ENCODE measurements at regions not wholly inside any gene's neighbourhood (a gene's known extent, or its start where the extent isn't known, plus 50 kb on each side); places are given as distances from the start of the nearest gene placed in this dataset.

DNA sequence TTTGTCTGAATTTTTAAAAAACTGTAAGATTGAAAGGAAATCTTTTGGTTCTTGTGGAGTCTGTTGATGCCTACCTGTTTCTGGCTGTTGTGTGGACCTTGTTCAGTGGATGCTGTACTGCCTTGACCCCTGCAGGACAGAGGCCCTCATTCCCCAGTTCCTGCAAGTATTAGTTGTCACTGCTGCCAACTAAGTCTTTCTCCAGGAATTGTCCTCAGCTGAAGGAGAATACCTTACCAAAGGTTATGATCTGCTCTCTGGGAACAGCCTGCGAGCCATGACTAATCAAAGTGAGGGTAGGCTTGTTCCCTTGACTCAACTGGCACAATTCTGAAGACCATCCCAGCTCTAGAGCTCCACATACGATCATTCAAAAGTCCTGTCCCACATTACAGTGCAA is 145.3 kb upstream of the FST start:
- intact Hi-C loops (cut with DNase I): no loop called here
- no peak for ATAC-seq
- no peaks in the 10 kb centered on the region for H3K4me1 ChIP-seq
- DNase-seq: no peak
- TF ChIP-seq, protein P1, sequence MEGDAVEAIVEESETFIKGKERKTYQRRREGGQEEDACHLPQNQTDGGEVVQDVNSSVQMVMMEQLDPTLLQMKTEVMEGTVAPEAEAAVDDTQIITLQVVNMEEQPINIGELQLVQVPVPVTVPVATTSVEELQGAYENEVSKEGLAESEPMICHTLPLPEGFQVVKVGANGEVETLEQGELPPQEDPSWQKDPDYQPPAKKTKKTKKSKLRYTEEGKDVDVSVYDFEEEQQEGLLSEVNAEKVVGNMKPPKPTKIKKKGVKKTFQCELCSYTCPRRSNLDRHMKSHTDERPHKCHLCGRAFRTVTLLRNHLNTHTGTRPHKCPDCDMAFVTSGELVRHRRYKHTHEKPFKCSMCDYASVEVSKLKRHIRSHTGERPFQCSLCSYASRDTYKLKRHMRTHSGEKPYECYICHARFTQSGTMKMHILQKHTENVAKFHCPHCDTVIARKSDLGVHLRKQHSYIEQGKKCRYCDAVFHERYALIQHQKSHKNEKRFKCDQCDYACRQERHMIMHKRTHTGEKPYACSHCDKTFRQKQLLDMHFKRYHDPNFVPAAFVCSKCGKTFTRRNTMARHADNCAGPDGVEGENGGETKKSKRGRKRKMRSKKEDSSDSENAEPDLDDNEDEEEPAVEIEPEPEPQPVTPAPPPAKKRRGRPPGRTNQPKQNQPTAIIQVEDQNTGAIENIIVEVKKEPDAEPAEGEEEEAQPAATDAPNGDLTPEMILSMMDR (IDR thresholded peaks at IDR 0.05): no peak
- 80 to 87% methylated on average over 2 of the region's 2 CpGs for WGBS, 2 donors
- no peaks in the 10 kb centered on the region for H3K36me3 ChIP-seq
- no peaks in the 10 kb centered on the region for H3K27me3 ChIP-seq
- H3K27ac ChIP-seq: no peak overlapping the region
- peaks cover 0 to 2% (median 0%) of the 10 kb centered on the region in 11 donors for H3K9me3 ChIP-seq
- no peak overlapping the region for H3K4me3 ChIP-seq

- Histone ChIP-seq H3K4me3 (no peak overlapping the region), H3K27me3 (no peaks in the 10 kb centered on the region), H3K27ac (no peak overlapping the region), H3K9me3 (peaks cover 0 to 2% (median 0%) of the 10 kb centered on the region in 11 donors), H3K4me1 (no peaks in the 10 kb centered on the region), H3K36me3 (no peaks in the 10 kb centered on the region)
- no peak for ATAC-seq
- DNase-seq: no peak
- WGBS, 2 donors: 89 to 100% methylated on average over 1 of the region's 1 CpG
- TF ChIP-seq, protein P1 (IDR thresholded peaks at IDR 0.05): no peak
- intact Hi-C loops (cut with DNase I): no loop called here
Measured at GRCh38 chr5:53337827-53338226, 142.6 kb upstream of the FST start.

DNA sequence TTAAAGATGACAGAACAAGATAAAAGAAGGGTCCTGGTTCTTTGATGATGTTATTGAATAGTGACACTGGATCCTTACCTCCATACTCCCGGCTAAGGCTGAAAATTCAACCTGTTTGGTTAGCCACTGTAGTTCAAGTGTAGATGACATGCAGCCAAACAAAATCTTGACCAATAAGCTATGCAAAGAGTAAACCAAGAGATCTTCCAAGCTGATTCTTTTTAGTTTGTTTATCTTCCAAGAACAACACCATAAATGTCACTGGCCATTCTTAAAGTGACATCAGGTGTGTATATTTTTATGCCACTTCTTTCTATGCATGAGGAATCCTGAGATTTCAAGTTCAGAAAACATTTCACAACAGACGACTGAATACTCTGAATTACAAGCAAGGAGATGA is 141.5 kb upstream of the FST start:
- intact Hi-C loops (cut with DNase I): no loop called here
- Histone ChIP-seq H3K27ac (no peak overlapping the region), H3K36me3 (no peaks in the 10 kb centered on the region), H3K4me3 (no peak overlapping the region), H3K27me3 (no peaks in the 10 kb centered on the region), H3K4me1 (no peaks in the 10 kb centered on the region), H3K9me3 (peaks cover 0 to 5% (median 0%) of the 10 kb centered on the region in 11 donors)
- DNase-seq (no peak), ATAC-seq (no peak)
- TF ChIP-seq, protein P1 (IDR thresholded peaks at IDR 0.05): no peak
- 84 to 89% methylated on average over 2 of the region's 2 CpGs for WGBS, 2 donors

DNA sequence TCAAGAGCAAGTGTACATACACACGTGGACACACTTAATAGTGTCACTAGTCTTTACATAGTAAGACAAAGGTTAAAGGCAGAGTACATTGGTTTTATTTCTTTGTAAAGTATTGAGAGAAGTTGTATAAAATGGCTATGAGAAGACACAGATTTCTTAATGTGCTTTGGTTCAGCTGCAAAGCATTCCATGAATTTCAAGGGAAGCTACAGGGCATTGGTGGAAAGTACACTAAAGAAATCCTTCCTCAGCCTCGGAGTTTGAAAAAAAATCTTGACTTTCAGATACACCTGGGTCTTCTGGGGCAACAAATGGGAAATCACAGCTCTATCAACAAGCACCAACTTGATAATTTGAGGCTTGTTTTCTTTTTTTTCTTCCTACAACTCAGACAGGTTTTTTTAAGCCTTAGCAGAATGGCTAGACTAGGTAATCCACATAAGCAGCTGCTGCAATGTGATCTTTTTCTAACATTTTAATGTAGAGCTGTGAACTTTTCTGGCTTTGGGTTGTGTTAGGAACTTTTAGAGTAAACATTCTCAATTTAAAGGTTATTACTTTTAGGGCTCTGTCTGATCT is 140.4 kb upstream of the FST start:
- whole genome bisulfite sequencing, 2 donors: 69 to 71% methylated on average over 2 of the region's 2 CpGs
- intact Hi-C loops (cut with DNase I): no loop called here

More for the DNA sequence above, 140.4 kb upstream of the FST start:
- Histone ChIP-seq H3K27ac (no peak overlapping the region), H3K9me3 (peaks cover 0 to 11% (median 0%) of the 10 kb centered on the region in 11 donors), H3K27me3 (no peaks in the 10 kb centered on the region), H3K4me3 (no peak overlapping the region), H3K36me3 (no peaks in the 10 kb centered on the region), H3K4me1 (no peaks in the 10 kb centered on the region)
- DNase-seq (no peak), ATAC-seq (no peak)
- TF ChIP-seq, protein P1 (IDR thresholded peaks at IDR 0.05): no peak
